Stimulated activated CD4-positive, alpha-beta T cell treated with anti-CD3 and anti-CD28 coated beads, TNF-alpha, amount 100 ng/mL, for 24 hours (primary cell): ENCODE measurements at regions not wholly inside any gene's neighbourhood (a gene's known extent, or its start where the extent isn't known, plus 50 kb on each side); places are given as distances from the start of the nearest gene placed in this dataset.
A peak's percentile ranks its signal among the peaks of the same experiment; 100 is the strongest.
"Not testable (repeated sequence)": the region's sequence is repeated elsewhere in the genome, so short reads cannot be mapped to it uniquely, and the experiment has no call there.

ENCODE experiments used
- DNase-seq, 3 experiments: peaks; one replicate each; pipeline ENCODE4 v3.0.0-alpha.2; 2020; ENCODE audit warnings: low read depth in 3 of 3

DNA sequence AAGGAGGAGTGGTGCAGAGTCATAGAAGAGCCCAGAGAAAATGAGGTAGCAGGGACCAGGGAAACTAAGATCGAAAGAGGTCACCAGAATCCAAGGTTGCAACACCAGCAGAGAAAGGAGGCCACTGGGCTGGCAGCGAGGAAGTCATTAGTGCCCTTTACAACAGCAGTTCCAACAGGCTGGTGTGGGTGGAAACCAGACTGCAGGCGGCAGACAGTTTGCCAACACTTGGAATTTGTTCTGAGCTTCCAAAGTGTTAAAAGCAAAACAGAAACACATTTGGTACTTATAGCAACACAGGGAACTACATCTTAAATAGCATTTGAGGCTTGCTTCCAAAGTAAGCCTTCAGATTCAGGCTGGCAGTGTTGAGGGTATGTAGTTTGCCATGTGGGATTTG is 95.2 kb upstream of the PWP1 start:
- DNase-seq = no peak

DNA sequence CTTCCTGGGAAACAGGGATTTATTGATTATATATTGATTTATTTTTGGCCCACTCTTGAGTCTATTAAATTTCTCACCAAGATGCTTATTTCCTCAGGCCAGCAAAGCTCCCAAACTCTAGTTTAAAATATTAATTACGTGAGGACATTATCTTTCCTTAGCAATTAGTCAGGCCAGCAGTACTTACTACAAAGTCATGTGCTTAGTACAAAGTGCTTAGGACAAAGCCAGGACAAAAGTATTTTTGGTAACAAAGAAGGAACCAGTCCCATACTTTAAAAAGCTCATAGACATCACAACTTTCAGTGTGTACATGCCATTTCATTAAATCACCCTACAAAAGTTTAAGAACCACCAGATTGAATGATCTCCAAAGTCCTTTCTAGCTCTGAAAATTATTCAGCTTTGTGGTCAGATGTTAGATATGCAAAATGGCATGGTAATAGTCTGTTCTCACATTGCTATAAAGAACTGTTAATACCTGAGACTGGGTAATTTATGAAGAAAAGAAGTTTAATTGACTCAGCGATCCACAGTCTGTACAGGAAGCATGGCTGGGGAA is 94.7 kb upstream of the PWP1 start:
- DNase-seq = no peak

- no peak for DNase-seq
Observed at GRCh38 chr12:107593713-107594381, 91.8 kb upstream of the PWP1 start.

DNA sequence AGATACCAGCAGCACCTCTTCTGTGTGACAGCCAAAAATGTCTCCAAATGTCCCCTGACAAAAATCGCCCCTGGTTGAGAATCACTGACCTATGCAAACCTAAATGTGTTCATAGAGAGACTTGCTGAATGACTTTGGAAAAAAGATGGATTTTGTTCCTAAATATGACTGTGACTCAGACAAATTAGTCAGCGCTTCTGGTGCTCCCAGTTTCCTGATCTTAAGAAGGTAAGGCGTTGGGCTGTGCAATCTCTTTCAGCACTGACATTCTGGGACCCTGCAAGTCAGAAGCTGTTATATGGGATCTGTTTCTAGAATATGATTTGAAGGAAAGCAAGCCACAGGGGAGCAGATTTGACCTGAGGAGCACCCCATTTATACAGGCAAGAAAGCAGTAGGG is 90.6 kb upstream of the PWP1 start:
- no peak for DNase-seq

DNA sequence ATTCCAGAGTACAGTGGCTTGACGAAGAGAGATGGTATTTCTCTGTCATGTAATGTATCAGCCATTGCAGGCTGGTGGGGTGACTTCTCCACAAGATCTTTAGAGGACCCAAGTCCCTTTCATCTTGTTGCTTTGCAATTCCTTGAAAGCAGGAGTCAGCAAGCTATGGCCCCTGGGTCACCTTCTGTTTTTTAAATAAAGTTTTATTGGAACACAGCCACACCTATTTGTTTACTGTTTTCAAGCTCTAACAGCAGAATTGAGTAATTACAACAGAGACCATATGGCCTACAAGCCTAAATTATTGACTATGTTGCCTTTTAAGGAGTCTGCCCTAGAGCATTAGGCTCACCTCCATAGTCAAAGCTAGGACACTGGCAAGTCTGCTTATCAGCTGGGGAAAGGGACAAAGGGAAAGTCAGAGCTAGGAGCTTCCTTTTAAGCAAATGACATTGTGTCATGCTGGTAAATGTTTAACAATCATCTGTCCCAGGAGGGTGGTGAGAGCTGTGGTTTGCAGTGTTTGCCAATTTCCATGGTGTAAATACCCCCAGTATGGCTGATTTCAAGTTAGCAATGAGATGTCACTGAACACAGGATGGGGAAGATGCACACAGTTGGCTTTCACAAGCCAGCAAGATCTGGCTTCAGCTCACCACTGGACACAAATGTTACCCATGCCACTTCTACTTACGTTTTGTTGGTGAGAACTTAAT is 87.7 kb upstream of the PWP1 start:
- DNase-seq = no peak

DNA sequence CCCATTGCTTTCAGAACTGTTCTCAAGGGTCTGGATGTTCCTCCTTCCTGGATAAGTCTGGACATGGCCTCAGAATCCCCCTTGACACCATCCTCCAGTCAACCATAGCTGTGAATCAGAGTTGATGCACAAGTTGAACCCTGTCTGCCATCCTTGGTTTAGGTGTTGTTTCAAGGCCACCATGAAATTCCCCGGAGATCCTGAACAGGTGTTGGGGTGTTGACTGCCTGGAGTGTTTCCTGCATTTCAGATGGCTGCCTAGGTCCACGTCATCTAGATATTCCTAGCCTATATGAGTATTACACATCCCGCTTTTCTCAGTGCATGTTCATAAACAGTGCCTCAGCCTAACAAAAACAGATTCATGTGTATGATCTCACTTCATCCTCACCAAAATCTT is 86.7 kb upstream of the PWP1 start:
- DNase-seq = no peak

GRCh38 chr12:107600581-107601144 is 84.9 kb upstream of the PWP1 start:
- DNase-seq = no peak

DNA sequence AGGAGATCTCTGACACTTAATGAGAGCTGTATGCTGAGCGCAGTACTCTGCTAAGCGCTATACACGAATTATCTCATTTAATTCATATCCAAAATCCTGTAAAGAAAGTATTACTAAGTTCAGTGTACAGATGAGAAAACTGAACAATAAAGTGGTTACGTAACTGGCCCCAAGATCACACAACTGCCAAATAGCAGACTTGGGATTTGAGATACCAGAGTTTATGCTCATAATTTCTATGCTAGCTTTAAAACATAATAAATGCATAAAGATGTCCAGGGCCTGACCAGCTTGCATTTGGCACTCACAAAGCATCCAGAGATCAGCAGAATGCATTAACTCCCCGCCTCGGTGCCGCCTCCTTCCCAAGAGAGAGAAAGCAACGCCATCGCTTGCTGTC is 83.2 kb upstream of the PWP1 start:
- no peak for DNase-seq

- DNase-seq = no peak
Observed at GRCh38 chr12:107605293-107605692, 80.3 kb upstream of the PWP1 start.

- DNase-seq = peak; percentile 71 to 77 (median 75)
Observed at GRCh38 chr12:107607464-107608392, 77.9 kb upstream of the PWP1 start.

- DNase-seq = not testable (repeated sequence)
Observed at GRCh38 chr12:107608779-107609178, 76.8 kb upstream of the PWP1 start.

GRCh38 chr12:107610021-107610859 is 75.4 kb upstream of the PWP1 start:
- DNase-seq = peak in 1 of 3 experiments; percentile 11

GRCh38 chr12:107612508-107612907 is 73.1 kb upstream of the PWP1 start:
- no peak for DNase-seq

GRCh38 chr12:107616941-107617340 is 68.7 kb upstream of the PWP1 start:
- DNase-seq = no peak

DNA sequence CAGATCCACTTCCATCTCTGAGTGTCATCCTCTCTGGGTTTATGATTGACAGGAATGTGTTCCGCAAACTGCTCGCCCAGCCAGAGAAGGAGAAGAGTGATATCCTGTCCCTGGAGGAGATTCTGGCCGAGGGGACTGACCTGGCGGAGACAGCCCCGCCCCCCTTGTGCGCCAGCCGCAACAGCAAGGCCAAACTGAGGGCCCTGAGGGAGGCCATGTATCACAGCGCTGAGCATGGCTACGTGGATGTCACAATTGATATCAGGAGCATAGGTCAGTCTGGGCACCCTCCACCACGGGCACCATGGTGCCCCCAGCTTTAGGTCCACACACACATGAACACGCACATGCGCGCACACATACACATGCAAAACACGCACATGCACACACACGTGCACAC is 67.5 kb upstream of the PWP1 start:
- no peak for DNase-seq

- no peak for DNase-seq
Observed at GRCh38 chr12:107619831-107620230, 65.8 kb upstream of the PWP1 start.

- no peak for DNase-seq
Observed at GRCh38 chr12:107622001-107622400, 63.6 kb upstream of the PWP1 start.

- no peak for DNase-seq
Observed at GRCh38 chr12:107624493-107624892, 61.1 kb upstream of the PWP1 start.

- DNase-seq = no peak
Observed at GRCh38 chr12:107631715-107632114, 53.9 kb upstream of the PWP1 start.

DNA sequence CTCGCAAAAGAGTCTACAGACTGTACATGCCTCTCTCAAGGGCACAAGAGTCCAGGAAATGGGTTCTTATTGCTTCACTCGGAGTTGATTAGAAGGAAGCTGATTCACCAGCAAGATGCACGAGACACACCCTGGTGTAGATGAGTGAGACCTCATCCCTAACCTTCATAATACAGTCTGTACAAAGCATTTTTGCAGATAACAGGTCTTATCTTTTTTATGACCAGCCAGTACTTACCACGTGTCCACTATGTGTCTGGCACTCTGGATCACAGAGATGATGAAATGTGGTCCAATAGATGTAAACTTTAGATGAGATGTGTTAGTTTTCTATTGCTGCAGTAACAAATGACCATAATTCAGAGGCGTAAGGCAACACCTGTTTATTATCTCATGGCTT is 53.4 kb upstream of the PWP1 start:
- DNase-seq = no peak

GRCh38 chr12:107634530-107634929 is 51.1 kb upstream of the PWP1 start:
- DNase-seq = no peak
